SJCRH30 (cell line): ENCODE measurements at regions not wholly inside any gene's neighbourhood (a gene's known extent, or its start where the extent isn't known, plus 50 kb on each side); places are given as distances from the start of the nearest gene placed in this dataset.
"Not testable (repeated sequence)": the region's sequence is repeated elsewhere in the genome, so short reads cannot be mapped to it uniquely, and the experiment has no call there.

ENCODE experiments used
- DNase-seq, 2 experiments: peaks; one replicate each; pipeline ENCODE4 v3.0.0-alpha.2; 2015 to 2020
- H3K27ac ChIP-seq: fragments of 250-450 bp; sonication (Bioruptor Pico); 2 replicates; pipeline ENCODE4 v1.5.1; 2020; ENCODE audit warnings: mild to moderate bottlenecking, moderate library complexity
- H3K27me3 ChIP-seq: fragments of 250-450 bp; sonication (Bioruptor Pico); 2 replicates; pipeline ENCODE4 v1.5.1; 2020; ENCODE audit warnings: mild to moderate bottlenecking, moderate library complexity
- H3K36me3 ChIP-seq: fragments of 250-450 bp; sonication (Bioruptor Pico); 2 replicates; pipeline ENCODE4 v1.5.1; 2020; ENCODE audit warnings: mild to moderate bottlenecking, moderate library complexity
- H3K4me1 ChIP-seq: fragments of 250-450 bp; sonication (Bioruptor Pico); 2 replicates; pipeline ENCODE4 v1.5.1; 2020; ENCODE audit warnings: mild to moderate bottlenecking, moderate library complexity
- H3K4me3 ChIP-seq: fragments of 250-450 bp; sonication (Bioruptor Pico); 2 replicates; pipeline ENCODE4 v1.5.1; 2020; ENCODE audit warnings: mild to moderate bottlenecking, moderate library complexity
- H3K9me3 ChIP-seq: fragments of 250-450 bp; sonication (Bioruptor Pico); replicated peaks from 2 replicates; pipeline ENCODE4 v1.5.1; 2020; ENCODE audit warnings: mild to moderate bottlenecking, moderate library complexity

DNA sequence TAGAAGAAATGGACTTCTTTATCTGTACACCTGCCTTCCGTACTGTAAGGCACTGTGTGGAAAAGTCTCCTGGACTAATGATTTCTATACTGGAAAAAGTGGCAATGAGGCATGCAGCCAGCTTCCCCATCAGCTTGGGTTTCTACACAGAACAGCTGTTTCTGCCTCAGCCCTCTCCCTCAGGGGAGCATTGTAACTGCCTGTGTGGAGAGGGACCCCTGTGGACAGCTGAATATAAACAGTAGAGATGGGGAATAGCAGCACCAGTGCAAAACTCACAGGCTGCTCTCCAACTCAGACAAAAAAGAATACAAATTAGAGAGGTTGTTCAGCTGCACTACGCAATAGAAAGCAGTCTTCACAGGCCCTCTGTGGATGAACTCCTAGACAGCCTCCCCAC lies 451.3 kb upstream of the MBL2 start:
- no peaks in the 10 kb centered on the region for H3K9me3 ChIP-seq
- no peak overlapping the region for H3K4me3 ChIP-seq
- DNase-seq = peak; percentile 49 to 67
- no peak overlapping the region for H3K27ac ChIP-seq
- H3K27me3 ChIP-seq = no peaks in the 10 kb centered on the region
- no peaks in the 10 kb centered on the region for H3K36me3 ChIP-seq
- H3K4me1 ChIP-seq = no peaks in the 10 kb centered on the region

DNA sequence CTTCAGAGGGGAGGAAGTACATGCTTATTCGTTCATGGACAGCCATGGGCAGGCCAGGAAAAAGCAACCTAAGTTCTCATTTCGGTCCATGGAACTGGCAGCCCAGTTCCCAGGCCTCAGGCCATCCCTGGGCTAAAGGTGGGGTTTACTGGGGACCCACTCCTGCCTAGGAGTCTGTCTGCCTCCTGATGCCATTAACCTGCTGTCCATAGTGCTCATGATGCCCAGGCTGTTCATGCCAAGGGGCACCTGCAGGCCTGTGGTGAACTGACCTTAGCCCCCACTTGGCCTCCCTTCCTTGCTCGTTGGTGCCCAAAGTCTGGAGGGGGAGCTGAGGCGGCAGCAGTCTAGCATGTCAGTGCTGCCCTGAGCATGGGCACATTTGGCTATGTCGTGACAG lies 450.2 kb upstream of the MBL2 start:
- Histone ChIP-seq H3K4me3 (no peak overlapping the region), H3K4me1 (no peaks in the 10 kb centered on the region), H3K9me3 (no peaks in the 10 kb centered on the region), H3K27ac (no peak overlapping the region), H3K27me3 (no peaks in the 10 kb centered on the region), H3K36me3 (no peaks in the 10 kb centered on the region)
- DNase-seq = no peak

GRCh38 chr10:53209944-53210611 lies 437.5 kb upstream of the MBL2 start:
- peak in 1 of 2 experiments; percentile 20 for DNase-seq
- Histone ChIP-seq H3K4me1 (no peaks in the 10 kb centered on the region), H3K27me3 (no peaks in the 10 kb centered on the region), H3K4me3 (no peak overlapping the region), H3K36me3 (no peaks in the 10 kb centered on the region), H3K9me3 (no peaks in the 10 kb centered on the region), H3K27ac (no peak overlapping the region)

DNA sequence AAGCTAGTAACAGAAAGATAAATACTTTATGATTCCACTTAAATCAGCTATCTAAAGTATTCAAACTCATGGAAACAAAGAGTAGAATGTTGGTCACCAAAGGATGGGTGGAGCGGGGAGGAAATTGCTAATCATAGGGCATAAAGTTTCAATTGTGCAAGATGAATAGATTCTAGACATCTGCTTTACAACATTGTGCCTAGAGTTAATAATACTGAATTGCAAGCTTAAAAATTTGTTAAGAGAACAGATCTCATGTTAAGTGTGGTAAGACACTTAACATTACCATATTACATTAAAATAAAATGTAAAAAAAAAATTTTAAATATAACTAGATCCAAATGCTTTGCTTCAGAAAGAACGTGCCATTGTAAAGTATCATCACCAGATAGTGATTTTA lies 411.1 kb upstream of the MBL2 start:
- Histone ChIP-seq H3K27ac (no peak overlapping the region), H3K4me1 (no peaks in the 10 kb centered on the region), H3K9me3 (no peaks in the 10 kb centered on the region), H3K36me3 (no peaks in the 10 kb centered on the region), H3K27me3 (no peaks in the 10 kb centered on the region), H3K4me3 (no peak overlapping the region)
- DNase-seq = no peak

- Histone ChIP-seq H3K4me1 (no peaks in the 10 kb centered on the region), H3K4me3 (no peak overlapping the region), H3K9me3 (no peaks in the 10 kb centered on the region), H3K36me3 (no peaks in the 10 kb centered on the region), H3K27ac (no peak overlapping the region), H3K27me3 (no peaks in the 10 kb centered on the region)
- no peak for DNase-seq
Measured at GRCh38 chr10:53177468-53177867, 404.9 kb upstream of the MBL2 start.

GRCh38 chr10:53166325-53166724 lies 393.7 kb upstream of the MBL2 start:
- no peaks in the 10 kb centered on the region for H3K36me3 ChIP-seq
- H3K4me1 ChIP-seq = no peaks in the 10 kb centered on the region
- no peak overlapping the region for H3K27ac ChIP-seq
- DNase-seq = no peak
- H3K27me3 ChIP-seq = no peaks in the 10 kb centered on the region
- H3K9me3 ChIP-seq = no peaks in the 10 kb centered on the region
- no peak overlapping the region for H3K4me3 ChIP-seq

DNA sequence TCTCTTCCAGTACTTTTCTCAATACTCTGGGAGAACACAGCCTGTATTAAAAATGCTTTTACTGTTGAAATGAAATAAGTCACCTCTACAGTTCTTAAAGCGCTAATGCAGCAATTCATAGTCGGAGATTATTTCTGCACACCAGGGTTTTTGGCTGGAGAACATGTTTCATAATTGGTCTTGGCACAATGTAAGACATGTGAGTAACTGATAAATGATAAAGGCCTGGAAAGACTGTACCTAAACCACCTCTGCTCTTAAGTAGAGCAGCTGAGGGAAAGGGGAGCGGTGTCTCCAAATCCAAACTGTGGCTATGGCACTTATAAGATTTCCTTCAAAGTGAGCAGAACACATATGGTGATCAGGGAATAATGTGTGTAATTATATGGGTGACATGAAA lies 390.3 kb upstream of the MBL2 start:
- Histone ChIP-seq H3K4me1 (no peaks in the 10 kb centered on the region), H3K36me3 (no peaks in the 10 kb centered on the region), H3K9me3 (no peaks in the 10 kb centered on the region), H3K27me3 (no peaks in the 10 kb centered on the region), H3K4me3 (no peak overlapping the region), H3K27ac (no peak overlapping the region)
- DNase-seq = no peak

DNA sequence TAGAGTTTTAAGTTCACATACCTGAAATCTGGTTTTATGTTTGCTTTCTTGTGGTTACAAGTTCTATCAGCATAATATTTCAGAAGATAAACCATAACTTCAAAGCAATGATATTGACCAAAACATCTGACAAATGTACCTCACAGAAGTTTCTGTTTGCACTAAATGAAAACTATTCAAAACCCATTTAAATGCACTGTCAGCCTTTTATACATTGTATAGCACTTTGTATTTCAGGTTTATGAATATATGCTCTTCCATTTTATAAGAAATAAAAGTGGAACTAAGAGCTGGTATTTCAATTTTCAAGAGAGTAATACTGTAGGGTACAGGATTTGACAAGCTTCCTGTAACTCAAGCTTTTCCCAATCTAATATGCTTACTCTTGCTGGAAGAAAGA lies 388.6 kb upstream of the MBL2 start:
- no peak for DNase-seq
- Histone ChIP-seq H3K27ac (no peak overlapping the region), H3K9me3 (no peaks in the 10 kb centered on the region), H3K4me3 (no peak overlapping the region), H3K36me3 (no peaks in the 10 kb centered on the region), H3K4me1 (no peaks in the 10 kb centered on the region), H3K27me3 (no peaks in the 10 kb centered on the region)

GRCh38 chr10:53155674-53156073 lies 383.1 kb upstream of the MBL2 start:
- not testable (repeated sequence) for H3K27me3 ChIP-seq, H3K27ac ChIP-seq, H3K4me1 ChIP-seq, H3K9me3 ChIP-seq, H3K4me3 ChIP-seq, H3K36me3 ChIP-seq
- DNase-seq = peak; percentile 18 to 20

GRCh38 chr10:53153831-53154230 lies 381.2 kb upstream of the MBL2 start:
- no peak overlapping the region for H3K4me3 ChIP-seq
- no peaks in the 10 kb centered on the region for H3K36me3 ChIP-seq
- H3K27ac ChIP-seq = no peak overlapping the region
- no peak for DNase-seq
- no peaks in the 10 kb centered on the region for H3K9me3 ChIP-seq
- no peaks in the 10 kb centered on the region for H3K27me3 ChIP-seq
- H3K4me1 ChIP-seq = no peaks in the 10 kb centered on the region

- no peaks in the 10 kb centered on the region for H3K9me3 ChIP-seq
- H3K27ac ChIP-seq = no peak overlapping the region
- H3K36me3 ChIP-seq = no peaks in the 10 kb centered on the region
- H3K4me1 ChIP-seq = no peaks in the 10 kb centered on the region
- no peaks in the 10 kb centered on the region for H3K27me3 ChIP-seq
- no peak overlapping the region for H3K4me3 ChIP-seq
- DNase-seq = no peak
Measured at GRCh38 chr10:53140506-53140905, 367.9 kb upstream of the MBL2 start.

DNA sequence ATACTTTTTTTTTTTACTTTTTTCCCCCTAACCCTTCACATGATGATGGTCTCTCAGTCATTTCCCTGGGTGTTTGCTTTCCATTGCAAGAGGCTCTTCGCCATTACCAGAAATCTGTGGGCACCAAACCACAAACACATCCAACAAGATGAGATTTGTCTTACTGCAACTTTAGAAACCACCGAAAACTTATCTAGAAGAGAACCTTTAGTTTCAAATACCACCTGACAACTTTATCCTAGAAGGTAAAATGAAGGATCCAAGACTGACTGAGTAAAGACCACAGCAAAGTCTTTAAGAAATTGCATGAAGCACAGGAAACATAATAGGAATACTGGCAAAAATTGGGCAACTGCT lies 363.3 kb upstream of the MBL2 start:
- DNase-seq = no peak
- Histone ChIP-seq H3K9me3 (no peaks in the 10 kb centered on the region), H3K4me3 (no peak overlapping the region), H3K27ac (no peak overlapping the region), H3K4me1 (no peaks in the 10 kb centered on the region), H3K27me3 (no peaks in the 10 kb centered on the region), H3K36me3 (no peaks in the 10 kb centered on the region)

- no peak for DNase-seq
- Histone ChIP-seq H3K9me3 (no peaks in the 10 kb centered on the region), H3K27ac (no peak overlapping the region), H3K4me3 (no peak overlapping the region), H3K4me1 (no peaks in the 10 kb centered on the region), H3K27me3 (no peaks in the 10 kb centered on the region), H3K36me3 (no peaks in the 10 kb centered on the region)
Measured at GRCh38 chr10:53135213-53135896, 362.8 kb upstream of the MBL2 start.

DNA sequence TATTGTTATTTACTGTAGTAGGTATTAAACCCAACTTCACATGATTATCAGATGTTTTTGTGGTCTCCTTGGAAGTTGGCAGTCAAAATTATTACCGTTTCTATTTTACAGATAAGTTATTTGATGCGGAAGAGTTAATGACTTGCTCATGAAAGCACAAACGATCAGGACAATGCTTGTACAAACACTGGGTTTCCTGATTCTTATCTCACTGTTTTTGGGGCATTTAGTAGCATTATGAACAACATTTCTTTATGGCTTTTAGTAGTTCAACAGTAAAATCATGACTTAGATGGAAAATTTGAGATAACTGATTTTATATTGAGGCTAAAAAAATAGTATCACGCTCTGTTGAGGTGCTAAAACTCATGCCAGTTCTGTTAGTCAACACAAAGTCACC lies 361.5 kb upstream of the MBL2 start:
- Histone ChIP-seq H3K27ac (no peak overlapping the region), H3K27me3 (no peaks in the 10 kb centered on the region), H3K4me1 (no peaks in the 10 kb centered on the region), H3K36me3 (no peaks in the 10 kb centered on the region), H3K9me3 (no peaks in the 10 kb centered on the region), H3K4me3 (no peak overlapping the region)
- no peak for DNase-seq

- no peaks in the 10 kb centered on the region for H3K4me1 ChIP-seq
- DNase-seq = no peak
- H3K27ac ChIP-seq = no peak overlapping the region
- no peaks in the 10 kb centered on the region for H3K36me3 ChIP-seq
- no peak overlapping the region for H3K4me3 ChIP-seq
- H3K9me3 ChIP-seq = no peaks in the 10 kb centered on the region
- H3K27me3 ChIP-seq = no peaks in the 10 kb centered on the region
Measured at GRCh38 chr10:53130337-53130736, 357.8 kb upstream of the MBL2 start.

DNA sequence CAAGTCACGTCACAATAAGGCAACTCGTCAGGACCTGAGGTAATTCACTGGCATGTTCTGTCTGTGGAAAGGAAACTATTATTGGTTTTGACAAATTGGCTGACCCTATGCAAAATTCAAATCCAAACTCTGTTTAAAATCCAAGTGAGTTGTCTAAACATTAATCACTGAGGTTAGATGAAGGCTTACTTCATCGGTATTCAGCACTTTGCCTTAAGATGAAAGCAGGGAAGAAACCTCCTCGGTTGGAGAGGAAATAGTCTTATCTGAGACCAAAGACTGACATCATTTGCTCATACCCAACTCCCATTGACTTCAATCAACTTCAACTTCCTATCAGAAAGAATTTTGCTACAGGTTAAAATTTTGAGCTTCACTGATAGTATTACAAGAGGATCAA lies 355.1 kb upstream of the MBL2 start:
- Histone ChIP-seq H3K4me3 (no peak overlapping the region), H3K27ac (no peak overlapping the region), H3K4me1 (no peaks in the 10 kb centered on the region), H3K36me3 (no peaks in the 10 kb centered on the region), H3K9me3 (no peaks in the 10 kb centered on the region), H3K27me3 (no peaks in the 10 kb centered on the region)
- no peak for DNase-seq
